ENCODE measurements at regions not wholly inside any gene's neighbourhood (a gene's known extent, or its start where the extent isn't known, plus 50 kb on each side); places are given as distances from the start of the nearest gene placed in this dataset.
A peak's percentile ranks its signal among the peaks of the same experiment; 100 is the strongest.
"Not testable (repeated sequence)": the region's sequence is repeated elsewhere in the genome, so short reads cannot be mapped to it uniquely, and the experiment has no call there.

GRCh38 chr6:141057761-141058160, 1075.0 kb upstream of the GJE1 start:
- Histone ChIP-seq H3K9me3 (no peaks in the 10 kb centered on the region), H3K4me3 (no peak overlapping the region), H3K27me3 (no peaks in the 10 kb centered on the region), H3K27ac (no peak overlapping the region), H3K36me3 (ENCODE audit: low read depth, missing control alignments) (no peaks in the 10 kb centered on the region), H3K4me1 (no peaks in the 10 kb centered on the region)
- WGBS, 2 donors = 96% methylated on average over 2 of the region's 2 CpGs
- no peak for TF ChIP-seq CTCF (IDR thresholded peaks at IDR 0.05)
- TF ChIP-seq POLR2A (IDR thresholded peaks at IDR 0.05) = no peak
- intact Hi-C loops (cut with DNase I; ENCODE audit: low total_unique reads) = no loop called here
- DNase-seq = no peak

- Histone ChIP-seq H3K4me1 (no peaks in the 10 kb centered on the region), H3K36me3 (ENCODE audit: low read depth, missing control alignments) (no peaks in the 10 kb centered on the region), H3K27ac (no peak overlapping the region), H3K27me3 (no peaks in the 10 kb centered on the region), H3K4me3 (no peak overlapping the region), H3K9me3 (no peaks in the 10 kb centered on the region)
- TF ChIP-seq CTCF (IDR thresholded peaks at IDR 0.05) (no peak), POLR2A (IDR thresholded peaks at IDR 0.05) (no peak)
- 80 to 84% methylated on average over 2 of the region's 2 CpGs for WGBS, 2 donors
- intact Hi-C loops (cut with DNase I; ENCODE audit: low total_unique reads) = no loop called here
- DNase-seq = no peak
Measured at GRCh38 chr6:141056945-141057625, 1075.6 kb upstream of the GJE1 start.

GRCh38 chr6:141050471-141050870, 1082.3 kb upstream of the GJE1 start:
- WGBS, 2 donors = 38 to 44% methylated on average over 1 of the region's 1 CpG

GRCh38 chr6:141048451-141048850, 1084.3 kb upstream of the GJE1 start:
- Histone ChIP-seq H3K36me3 (ENCODE audit: low read depth, missing control alignments) (no peaks in the 10 kb centered on the region), H3K4me3 (no peak overlapping the region), H3K4me1 (no peaks in the 10 kb centered on the region), H3K27me3 (no peaks in the 10 kb centered on the region), H3K9me3 (no peaks in the 10 kb centered on the region), H3K27ac (no peak overlapping the region)
- TF ChIP-seq CTCF (IDR thresholded peaks at IDR 0.05) = no peak
- intact Hi-C loops (cut with DNase I; ENCODE audit: low total_unique reads) = no loop called here
- 33 to 45% methylated on average over 1 of the region's 1 CpG for WGBS, 2 donors
- no peak for DNase-seq

More at GRCh38 chr6:141050471-141050870, 1082.3 kb upstream of the GJE1 start:
- peak; percentile 25 for DNase-seq
- Histone ChIP-seq H3K4me1 (no peaks in the 10 kb centered on the region), H3K4me3 (no peak overlapping the region), H3K27me3 (no peaks in the 10 kb centered on the region), H3K9me3 (no peaks in the 10 kb centered on the region), H3K36me3 (ENCODE audit: low read depth, missing control alignments) (no peaks in the 10 kb centered on the region), H3K27ac (no peak overlapping the region)
- intact Hi-C loops (cut with DNase I; ENCODE audit: low total_unique reads) = no loop called here
- TF ChIP-seq CTCF (IDR thresholded peaks at IDR 0.05) (no peak), POLR2A (IDR thresholded peaks at IDR 0.05) (no peak)

- H3K4me3 ChIP-seq; H3K36me3 ChIP-seq (ENCODE audit: low read depth, missing control alignments); H3K27ac ChIP-seq; H3K27me3 ChIP-seq; H3K9me3 ChIP-seq; intact Hi-C loops (cut with DNase I; ENCODE audit: low total_unique reads); H3K4me1 ChIP-seq; DNase-seq: not testable (repeated sequence)
Measured at GRCh38 chr6:141046496-141046895, 1086.2 kb upstream of the GJE1 start.
